AG04449 (cell line): ENCODE measurements at regions not wholly inside any gene's neighbourhood (a gene's known extent, or its start where the extent isn't known, plus 50 kb on each side); places are given as distances from the start of the nearest gene placed in this dataset.

Experiments
- CTCF ChIA-PET: fragments of 350-600 bp; formaldehyde crosslinking; extraction: SDS; loops from one replicate; lab custom pipeline; 2021; ENCODE audit warnings: antibody characterized with exemption; lab: Yijun Ruan, JAX
- POLR2A ChIA-PET: fragments of 400-600, 350-600 bp; formaldehyde crosslinking; extraction: SDS; loops from one replicate; lab custom pipeline; 2020; ENCODE audit warnings: antibody characterized with exemption, inconsistent platforms; lab: Yijun Ruan, JAX
- DNase-seq: peaks from one replicate; pipeline ENCODE4 v3.0.0-alpha.2; 2010; ENCODE audit warnings: low read depth, low spot score
- H3K4me3 ChIP-seq: 2 replicates; pipeline ENCODE4 v1.5.1; 2011; ENCODE audit warnings: low read depth, mild to moderate bottlenecking, control low read depth, low read length
- TF ChIP-seq, protein P1 (sequence below): IDR thresholded peaks from one replicate; pipeline ENCODE4 v1.5.1; 2011; ENCODE audit warnings: mild to moderate bottlenecking, moderate library complexity, low read length, control low read depth, inconsistent platforms; ENCODE audit not compliant: insufficient read depth; ENCODE audit errors: missing control alignments

DNA sequence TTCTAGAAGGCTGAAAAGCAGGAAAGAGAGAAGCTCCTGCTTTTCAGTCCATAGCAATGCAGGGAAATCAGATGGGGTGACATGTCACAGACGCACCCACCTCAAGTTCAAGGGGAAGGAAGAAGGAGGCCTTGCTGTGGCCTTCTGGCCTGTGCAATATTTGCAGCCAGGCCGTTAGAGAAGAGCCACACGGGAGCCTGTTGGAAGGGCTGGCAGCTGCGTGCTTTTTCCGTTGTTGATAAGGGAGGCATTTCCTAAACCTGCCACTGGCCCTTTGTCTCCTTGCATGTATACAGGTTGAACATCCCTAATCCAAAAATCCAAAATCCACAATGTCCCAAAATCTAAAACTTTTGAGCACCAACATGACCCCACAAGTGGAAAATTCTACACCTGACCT lies 492.5 kb upstream of the ZMIZ1 start:
- no peak overlapping the region for H3K4me3 ChIP-seq
- DNase-seq = no peak
- ChIA-PET POLR2A (no interaction called here), CTCF (interaction anchor here (1.6 kb wide), 1 partner anchor 11 kb away, joined by 4 read pairs; no protein-coding TSS in a partner anchor)
- TF ChIP-seq, protein P1, sequence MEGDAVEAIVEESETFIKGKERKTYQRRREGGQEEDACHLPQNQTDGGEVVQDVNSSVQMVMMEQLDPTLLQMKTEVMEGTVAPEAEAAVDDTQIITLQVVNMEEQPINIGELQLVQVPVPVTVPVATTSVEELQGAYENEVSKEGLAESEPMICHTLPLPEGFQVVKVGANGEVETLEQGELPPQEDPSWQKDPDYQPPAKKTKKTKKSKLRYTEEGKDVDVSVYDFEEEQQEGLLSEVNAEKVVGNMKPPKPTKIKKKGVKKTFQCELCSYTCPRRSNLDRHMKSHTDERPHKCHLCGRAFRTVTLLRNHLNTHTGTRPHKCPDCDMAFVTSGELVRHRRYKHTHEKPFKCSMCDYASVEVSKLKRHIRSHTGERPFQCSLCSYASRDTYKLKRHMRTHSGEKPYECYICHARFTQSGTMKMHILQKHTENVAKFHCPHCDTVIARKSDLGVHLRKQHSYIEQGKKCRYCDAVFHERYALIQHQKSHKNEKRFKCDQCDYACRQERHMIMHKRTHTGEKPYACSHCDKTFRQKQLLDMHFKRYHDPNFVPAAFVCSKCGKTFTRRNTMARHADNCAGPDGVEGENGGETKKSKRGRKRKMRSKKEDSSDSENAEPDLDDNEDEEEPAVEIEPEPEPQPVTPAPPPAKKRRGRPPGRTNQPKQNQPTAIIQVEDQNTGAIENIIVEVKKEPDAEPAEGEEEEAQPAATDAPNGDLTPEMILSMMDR = no peak

- POLR2A ChIA-PET = no interaction called here
- DNase-seq = no peak
- no peak overlapping the region for H3K4me3 ChIP-seq
- TF ChIP-seq, protein P1 = no peak
- CTCF ChIA-PET = no interaction called here
Observed at GRCh38 chr10:78577712-78578111, 491.1 kb upstream of the ZMIZ1 start.

- TF ChIP-seq, protein P1 = no peak
- CTCF ChIA-PET = no interaction called here
- POLR2A ChIA-PET = no interaction called here
Observed at GRCh38 chr10:78578929-78579328, 489.8 kb upstream of the ZMIZ1 start.

GRCh38 chr10:78579576-78579975 lies 489.2 kb upstream of the ZMIZ1 start:
- H3K4me3 ChIP-seq = no peak overlapping the region
- ChIA-PET POLR2A (no interaction called here), CTCF (no interaction called here)
- no peak for DNase-seq
- TF ChIP-seq, protein P1 = no peak

More at GRCh38 chr10:78578929-78579328, 489.8 kb upstream of the ZMIZ1 start:
- no peak overlapping the region for H3K4me3 ChIP-seq
- no peak for DNase-seq

DNA sequence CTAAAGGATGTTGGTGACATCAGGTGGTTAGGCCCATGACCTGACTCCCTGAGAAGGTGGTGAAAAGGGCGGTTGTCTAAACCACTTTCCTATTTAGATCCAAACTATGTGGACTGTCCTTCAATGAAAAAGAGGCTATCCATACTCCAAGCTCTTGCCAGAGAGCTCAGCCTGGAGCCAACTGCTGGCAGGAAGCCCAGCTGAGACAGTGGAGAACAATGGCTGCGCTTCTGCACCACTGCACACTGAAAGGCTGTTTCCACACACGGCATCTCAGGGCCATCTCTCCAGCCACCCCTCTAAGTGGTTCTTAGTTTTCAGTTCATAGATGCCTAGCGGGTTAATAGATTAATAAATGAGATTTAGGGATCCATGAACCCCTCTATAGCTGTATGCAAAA lies 488.8 kb upstream of the ZMIZ1 start:
- TF ChIP-seq, protein P1 = no peak
- POLR2A ChIA-PET = no interaction called here
- CTCF ChIA-PET = no interaction called here
- DNase-seq = no peak
- no peak overlapping the region for H3K4me3 ChIP-seq

DNA sequence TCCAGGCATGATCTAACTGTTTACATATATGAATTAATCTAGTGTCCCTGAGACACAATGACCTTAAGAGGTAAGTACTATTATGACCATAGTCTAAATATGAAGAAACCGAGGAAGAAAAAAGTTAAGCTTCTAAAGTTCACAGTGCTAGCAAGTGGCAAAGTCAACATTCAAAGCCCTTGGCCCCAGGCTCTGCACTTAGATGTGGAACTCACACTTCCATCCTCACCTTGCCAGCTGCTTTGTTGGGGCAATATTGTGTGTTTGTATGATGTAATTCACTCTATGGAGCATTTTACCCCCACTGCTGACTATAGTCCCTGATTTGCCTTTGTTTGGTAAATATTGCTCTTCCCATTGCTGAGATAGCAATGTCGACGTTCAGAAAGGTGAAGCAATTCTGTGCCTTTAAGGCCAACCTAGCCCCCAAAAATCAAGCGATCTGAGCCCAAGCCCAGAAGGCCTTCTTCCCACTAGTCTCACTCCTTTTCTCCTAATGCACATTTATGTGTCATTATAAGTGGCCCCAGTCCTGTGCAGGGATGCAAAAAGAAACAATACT lies 487.6 kb upstream of the ZMIZ1 start:
- no peak overlapping the region for H3K4me3 ChIP-seq
- POLR2A ChIA-PET = no interaction called here
- CTCF ChIA-PET = no interaction called here
- TF ChIP-seq, protein P1 = no peak
- no peak for DNase-seq
